ENCODE measurements at regions not wholly inside any gene's neighbourhood (a gene's known extent, or its start where the extent isn't known, plus 50 kb on each side); places are given as distances from the start of the nearest gene placed in this dataset.
A peak's percentile ranks its signal among the peaks of the same experiment; 100 is the strongest.
"Not testable (repeated sequence)": the region's sequence is repeated elsewhere in the genome, so short reads cannot be mapped to it uniquely, and the experiment has no call there.

DNA sequence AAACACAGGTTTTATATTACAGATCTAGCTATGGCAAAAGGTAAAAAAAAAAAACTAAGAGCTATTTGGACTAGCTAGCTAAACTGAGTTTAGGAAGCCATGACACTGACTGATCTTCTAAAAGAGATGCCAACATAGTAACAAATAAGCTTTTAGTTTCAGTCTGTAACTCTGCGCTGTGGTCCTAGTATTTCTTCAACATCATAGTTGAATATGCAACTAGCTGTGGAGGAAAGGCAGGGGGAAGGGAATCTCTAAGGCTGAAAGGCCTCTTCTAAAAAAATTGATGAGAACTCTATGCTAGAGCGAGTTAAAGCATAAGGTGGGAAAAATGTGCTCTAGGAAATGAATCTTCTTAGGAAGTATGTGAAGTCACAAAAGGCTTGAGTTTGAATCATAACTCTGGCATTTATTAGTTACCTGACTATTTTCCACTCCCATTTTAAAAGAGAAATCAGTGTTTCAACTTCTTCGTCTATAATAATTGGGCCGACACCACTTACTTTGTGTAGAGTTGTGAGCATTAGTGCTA is 108.8 kb downstream of the NBPF12 start:
- H3K27me3 ChIP-seq (replicated peaks in 1 of 2; ENCODE audit: control insufficient read depth in 2 of 2, insufficient read depth in 2 of 2, low read length in 1 of 2); intact Hi-C loops (cut with micrococcal nuclease; ENCODE audit: unreplicated experiment); H3K9ac ChIP-seq (ENCODE audit: control insufficient read depth, insufficient read depth, low read length); RAD21 ChIA-PET (ENCODE audit: unreplicated experiment); H3K4me3 ChIP-seq; H4K20me1 ChIP-seq (ENCODE audit: control insufficient read depth, insufficient read depth); H3K9me3 ChIP-seq (replicated peaks; ENCODE audit: control insufficient read depth, insufficient read depth, low read length); H3K4me2 ChIP-seq (ENCODE audit: control insufficient read depth, insufficient read depth); H3K79me2 ChIP-seq (ENCODE audit: control insufficient read depth, insufficient read depth, low read length); BruUV-seq (replicated peaks); H3K36me3 ChIP-seq (ENCODE audit: control insufficient read depth in 2 of 2, insufficient read depth in 2 of 2, low read length in 1 of 2); H3K4me1 ChIP-seq (ENCODE audit: control insufficient read depth, insufficient read depth, low read length); in situ Hi-C loops (cut with MboI); POLR2A ChIA-PET; CTCF ChIA-PET; H2AFZ ChIP-seq (ENCODE audit: control insufficient read depth, low read depth, low read length); DNase-seq (ENCODE audit: low read depth, low spot score): not testable (repeated sequence)
- SMC1A ChIA-PET (ENCODE audit: uncharacterized antibody, unreplicated experiment) = interaction anchor here (1.0 kb wide), 1 partner anchor 33 kb away, joined by 3 read pairs; no protein-coding TSS in a partner anchor
- FAIRE-seq = peak; percentile 92
- 36% methylated on average over 4 of the region's 4 CpGs for WGBS (ENCODE audit: insufficient coverage, insufficient replicate concordance, low lambda C conversion rate, missing lambda C conversion rate)
- peak; percentile 91 for ATAC-seq
- H3K27ac ChIP-seq (ENCODE audit: control insufficient read depth, insufficient read depth) = peak overlapping the region; percentile 39; the same call in 1 of the 2 replicates

DNA sequence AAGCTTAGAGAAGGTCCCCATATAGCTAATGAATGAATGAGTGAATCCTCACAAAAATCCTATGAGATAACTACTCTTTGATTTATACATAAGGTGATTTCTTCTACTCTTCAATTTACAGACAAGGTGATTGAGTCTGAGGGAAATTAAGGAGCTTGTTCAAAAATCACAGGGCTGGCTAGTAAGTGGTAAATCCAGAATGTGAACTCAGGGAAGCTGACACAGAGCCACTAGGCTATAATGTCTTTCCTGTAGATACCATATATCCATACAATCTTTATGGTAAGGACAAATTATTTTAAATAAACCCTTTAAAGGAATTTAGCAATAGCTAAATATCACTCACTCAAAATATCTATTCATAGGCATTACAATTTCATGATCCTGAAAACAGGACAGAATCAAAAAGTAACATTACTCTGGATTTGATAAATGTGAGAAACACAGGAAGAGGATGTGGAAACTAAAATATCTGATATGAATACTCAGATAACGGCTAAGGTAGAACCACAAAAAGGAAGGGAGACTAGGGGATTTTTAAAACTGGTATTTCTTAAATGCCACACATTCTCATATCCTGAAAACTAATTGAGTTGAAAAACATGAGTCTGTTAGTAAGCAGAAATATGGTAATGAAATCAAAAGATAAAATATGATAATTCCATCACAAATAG is 108.2 kb downstream of the NBPF12 start:
- Histone ChIP-seq H3K27me3 (replicated peaks in 1 of 2; ENCODE audit: control insufficient read depth in 2 of 2, insufficient read depth in 2 of 2, low read length in 1 of 2) (no peaks in the 10 kb centered on the region), H3K4me1 (ENCODE audit: control insufficient read depth, insufficient read depth, low read length) (no peaks in the 10 kb centered on the region), H3K4me3 (no peak overlapping the region), H3K9me3 (replicated peaks; ENCODE audit: control insufficient read depth, insufficient read depth, low read length) (no peaks in the 10 kb centered on the region), H4K20me1 (ENCODE audit: control insufficient read depth, insufficient read depth) (no peaks in the 10 kb centered on the region), H2AFZ (ENCODE audit: control insufficient read depth, low read depth, low read length) (no peak overlapping the region), H3K27ac (ENCODE audit: control insufficient read depth, insufficient read depth) (peak overlapping the region; percentile 39; the same call in 1 of the 2 replicates), H3K79me2 (ENCODE audit: control insufficient read depth, insufficient read depth, low read length) (no peaks in the 10 kb centered on the region), H3K4me2 (ENCODE audit: control insufficient read depth, insufficient read depth) (no peak overlapping the region), H3K36me3 (ENCODE audit: control insufficient read depth in 2 of 2, insufficient read depth in 2 of 2, low read length in 1 of 2) (no peaks in the 10 kb centered on the region), H3K9ac (ENCODE audit: control insufficient read depth, insufficient read depth, low read length) (no peak overlapping the region)
- no CpG with 5 or more reads among the region's 1 CpG for WGBS (ENCODE audit: insufficient coverage, insufficient replicate concordance, low lambda C conversion rate, missing lambda C conversion rate)
- no TSS peak for BruUV-seq (replicated peaks)
- SMC1A ChIA-PET (ENCODE audit: uncharacterized antibody, unreplicated experiment) = interaction anchor here (0.5 to 1.0 kb wide), 2 partner anchors 28 to 34 kb away, joined by 3 to 5 read pairs; no protein-coding TSS in a partner anchor
- in situ Hi-C loops (cut with MboI) = no loop called here
- DNase-seq (ENCODE audit: low read depth, low spot score) (peak; percentile 21), FAIRE-seq (no peak), ATAC-seq (peak; percentile 80)
- intact Hi-C loops (cut with micrococcal nuclease; ENCODE audit: unreplicated experiment) = no loop called here
- CTCF ChIA-PET = interaction anchor here (0.6 kb wide), 1 partner anchor 17 kb away, joined by 3 read pairs; no protein-coding TSS in a partner anchor
- RAD21 ChIA-PET (ENCODE audit: unreplicated experiment) = no interaction called here
- POLR2A ChIA-PET = no interaction called here
- TF ChIP-seq ZZZ3 (IDR thresholded peaks at IDR 0.05; ENCODE audit: control insufficient read depth, insufficient read length, low read depth) (no peak), MTA3 (IDR thresholded peaks at IDR 0.05; ENCODE audit: borderline replicate concordance, low read length) (no peak)
- TF ChIP-seq, protein P1, sequence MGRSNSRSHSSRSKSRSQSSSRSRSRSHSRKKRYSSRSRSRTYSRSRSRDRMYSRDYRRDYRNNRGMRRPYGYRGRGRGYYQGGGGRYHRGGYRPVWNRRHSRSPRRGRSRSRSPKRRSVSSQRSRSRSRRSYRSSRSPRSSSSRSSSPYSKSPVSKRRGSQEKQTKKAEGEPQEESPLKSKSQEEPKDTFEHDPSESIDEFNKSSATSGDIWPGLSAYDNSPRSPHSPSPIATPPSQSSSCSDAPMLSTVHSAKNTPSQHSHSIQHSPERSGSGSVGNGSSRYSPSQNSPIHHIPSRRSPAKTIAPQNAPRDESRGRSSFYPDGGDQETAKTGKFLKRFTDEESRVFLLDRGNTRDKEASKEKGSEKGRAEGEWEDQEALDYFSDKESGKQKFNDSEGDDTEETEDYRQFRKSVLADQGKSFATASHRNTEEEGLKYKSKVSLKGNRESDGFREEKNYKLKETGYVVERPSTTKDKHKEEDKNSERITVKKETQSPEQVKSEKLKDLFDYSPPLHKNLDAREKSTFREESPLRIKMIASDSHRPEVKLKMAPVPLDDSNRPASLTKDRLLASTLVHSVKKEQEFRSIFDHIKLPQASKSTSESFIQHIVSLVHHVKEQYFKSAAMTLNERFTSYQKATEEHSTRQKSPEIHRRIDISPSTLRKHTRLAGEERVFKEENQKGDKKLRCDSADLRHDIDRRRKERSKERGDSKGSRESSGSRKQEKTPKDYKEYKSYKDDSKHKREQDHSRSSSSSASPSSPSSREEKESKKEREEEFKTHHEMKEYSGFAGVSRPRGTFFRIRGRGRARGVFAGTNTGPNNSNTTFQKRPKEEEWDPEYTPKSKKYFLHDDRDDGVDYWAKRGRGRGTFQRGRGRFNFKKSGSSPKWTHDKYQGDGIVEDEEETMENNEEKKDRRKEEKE (IDR thresholded peaks at IDR 0.05) = no peak
- TF ChIP-seq, protein P2, sequence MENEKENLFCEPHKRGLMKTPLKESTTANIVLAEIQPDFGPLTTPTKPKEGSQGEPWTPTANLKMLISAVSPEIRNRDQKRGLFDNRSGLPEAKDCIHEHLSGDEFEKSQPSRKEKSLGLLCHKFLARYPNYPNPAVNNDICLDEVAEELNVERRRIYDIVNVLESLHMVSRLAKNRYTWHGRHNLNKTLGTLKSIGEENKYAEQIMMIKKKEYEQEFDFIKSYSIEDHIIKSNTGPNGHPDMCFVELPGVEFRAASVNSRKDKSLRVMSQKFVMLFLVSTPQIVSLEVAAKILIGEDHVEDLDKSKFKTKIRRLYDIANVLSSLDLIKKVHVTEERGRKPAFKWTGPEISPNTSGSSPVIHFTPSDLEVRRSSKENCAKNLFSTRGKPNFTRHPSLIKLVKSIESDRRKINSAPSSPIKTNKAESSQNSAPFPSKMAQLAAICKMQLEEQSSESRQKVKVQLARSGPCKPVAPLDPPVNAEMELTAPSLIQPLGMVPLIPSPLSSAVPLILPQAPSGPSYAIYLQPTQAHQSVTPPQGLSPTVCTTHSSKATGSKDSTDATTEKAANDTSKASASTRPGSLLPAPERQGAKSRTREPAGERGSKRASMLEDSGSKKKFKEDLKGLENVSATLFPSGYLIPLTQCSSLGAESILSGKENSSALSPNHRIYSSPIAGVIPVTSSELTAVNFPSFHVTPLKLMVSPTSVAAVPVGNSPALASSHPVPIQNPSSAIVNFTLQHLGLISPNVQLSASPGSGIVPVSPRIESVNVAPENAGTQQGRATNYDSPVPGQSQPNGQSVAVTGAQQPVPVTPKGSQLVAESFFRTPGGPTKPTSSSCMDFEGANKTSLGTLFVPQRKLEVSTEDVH (IDR thresholded peaks at IDR 0.05; ENCODE audit: low read depth, partially characterized antibody) = no peak
- TF ChIP-seq, protein P3, sequence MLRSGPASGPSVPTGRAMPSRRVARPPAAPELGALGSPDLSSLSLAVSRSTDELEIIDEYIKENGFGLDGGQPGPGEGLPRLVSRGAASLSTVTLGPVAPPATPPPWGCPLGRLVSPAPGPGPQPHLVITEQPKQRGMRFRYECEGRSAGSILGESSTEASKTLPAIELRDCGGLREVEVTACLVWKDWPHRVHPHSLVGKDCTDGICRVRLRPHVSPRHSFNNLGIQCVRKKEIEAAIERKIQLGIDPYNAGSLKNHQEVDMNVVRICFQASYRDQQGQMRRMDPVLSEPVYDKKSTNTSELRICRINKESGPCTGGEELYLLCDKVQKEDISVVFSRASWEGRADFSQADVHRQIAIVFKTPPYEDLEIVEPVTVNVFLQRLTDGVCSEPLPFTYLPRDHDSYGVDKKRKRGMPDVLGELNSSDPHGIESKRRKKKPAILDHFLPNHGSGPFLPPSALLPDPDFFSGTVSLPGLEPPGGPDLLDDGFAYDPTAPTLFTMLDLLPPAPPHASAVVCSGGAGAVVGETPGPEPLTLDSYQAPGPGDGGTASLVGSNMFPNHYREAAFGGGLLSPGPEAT (IDR thresholded peaks at IDR 0.05; ENCODE audit: low read depth) = peak; percentile 77
- TF ChIP-seq, protein P4, sequence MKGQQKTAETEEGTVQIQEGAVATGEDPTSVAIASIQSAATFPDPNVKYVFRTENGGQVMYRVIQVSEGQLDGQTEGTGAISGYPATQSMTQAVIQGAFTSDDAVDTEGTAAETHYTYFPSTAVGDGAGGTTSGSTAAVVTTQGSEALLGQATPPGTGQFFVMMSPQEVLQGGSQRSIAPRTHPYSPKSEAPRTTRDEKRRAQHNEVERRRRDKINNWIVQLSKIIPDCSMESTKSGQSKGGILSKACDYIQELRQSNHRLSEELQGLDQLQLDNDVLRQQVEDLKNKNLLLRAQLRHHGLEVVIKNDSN (IDR thresholded peaks at IDR 0.05; ENCODE audit: borderline replicate concordance, extremely low read length, insufficient read depth, low read depth, low read length) = no peak

Data from GM12878 (cell line).